Breast epithelium (tissue), 4 donors: ENCODE measurements at regions not wholly inside any gene's neighbourhood (a gene's known extent, or its start where the extent isn't known, plus 50 kb on each side); places are given as distances from the start of the nearest gene placed in this dataset.
"Not testable (repeated sequence)": the region's sequence is repeated elsewhere in the genome, so short reads cannot be mapped to it uniquely, and the experiment has no call there.

Experiments
- DNase-seq, 2 donors: peaks; one replicate each; pipeline ENCODE4 v3.0.0-alpha.2; 2019; ENCODE audit warnings: low spot score in 2 of 2
- H3K27ac ChIP-seq, 2 donors: fragments of 200-600 bp; sonication (generic) in 1 of 2; one replicate each; pipeline ENCODE4 v1.5.1; 2016 to 2019; ENCODE audit warnings: mild to moderate bottlenecking in 1 of 2
- H3K27me3 ChIP-seq, 2 donors: fragments of 200-600 bp; sonication (generic) in 1 of 2; one replicate each; pipeline versions ENCODE4 v1.5.1 to v1.6.0; 2017 to 2019; ENCODE audit warnings: control low read depth in 1 of 2, mild to moderate bottlenecking in 1 of 2
- H3K36me3 ChIP-seq: fragments of 200-600 bp; one replicate; pipeline ENCODE4 v1.5.1; 2019
- H3K4me1 ChIP-seq, 2 donors: fragments of 200-600 bp; sonication (generic); one replicate each; pipeline ENCODE4 v1.5.1; 2016 to 2019; ENCODE audit warnings: control low read depth in 1 of 2
- H3K4me3 ChIP-seq, 3 donors: fragments of 200-600 bp; sonication (generic); 1 replicate in 2 of 3; 2 replicates in 1 of 3; pipeline ENCODE4 v1.5.1; 2016 to 2019; ENCODE audit warnings: mild to moderate bottlenecking in 3 of 3, moderate library complexity in 2 of 3
- H3K9me3 ChIP-seq, 2 donors: fragments of 200-600 bp; sonication (generic) in 1 of 2; one replicate each; pipeline ENCODE4 v1.5.1; 2016 to 2019; ENCODE audit warnings: control low read depth in 1 of 2
- POLR2A ChIP-seq: fragments of 450-650 bp; IDR thresholded peaks from one replicate; pipeline ENCODE4 v1.6.1; 2016; ENCODE audit warnings: antibody characterized with exemption, mild to moderate bottlenecking, moderate library complexity
- POLR2AphosphoS5 ChIP-seq, 3 donors: sonication (generic); formaldehyde crosslinking; IDR thresholded peaks; one replicate each; pipeline ENCODE4 v1.6.1; 2017; ENCODE audit warnings: antibody characterized with exemption in 3 of 3
- intact Hi-C: fragments of 100-400 bp; cut with DNase I; formaldehyde crosslinking; loops from one replicate; pipeline ENCODE4 v1.15.1; 2023; ENCODE audit warnings: low total_unique reads
- TF ChIP-seq, protein P1 (sequence below), 3 donors: fragments of 450-650 bp; IDR thresholded peaks; one replicate each; pipeline ENCODE4 v1.5.1; 2016 to 2017; ENCODE audit warnings: antibody characterized with exemption in 3 of 3, mild to moderate bottlenecking in 3 of 3, moderate library complexity in 3 of 3

DNA sequence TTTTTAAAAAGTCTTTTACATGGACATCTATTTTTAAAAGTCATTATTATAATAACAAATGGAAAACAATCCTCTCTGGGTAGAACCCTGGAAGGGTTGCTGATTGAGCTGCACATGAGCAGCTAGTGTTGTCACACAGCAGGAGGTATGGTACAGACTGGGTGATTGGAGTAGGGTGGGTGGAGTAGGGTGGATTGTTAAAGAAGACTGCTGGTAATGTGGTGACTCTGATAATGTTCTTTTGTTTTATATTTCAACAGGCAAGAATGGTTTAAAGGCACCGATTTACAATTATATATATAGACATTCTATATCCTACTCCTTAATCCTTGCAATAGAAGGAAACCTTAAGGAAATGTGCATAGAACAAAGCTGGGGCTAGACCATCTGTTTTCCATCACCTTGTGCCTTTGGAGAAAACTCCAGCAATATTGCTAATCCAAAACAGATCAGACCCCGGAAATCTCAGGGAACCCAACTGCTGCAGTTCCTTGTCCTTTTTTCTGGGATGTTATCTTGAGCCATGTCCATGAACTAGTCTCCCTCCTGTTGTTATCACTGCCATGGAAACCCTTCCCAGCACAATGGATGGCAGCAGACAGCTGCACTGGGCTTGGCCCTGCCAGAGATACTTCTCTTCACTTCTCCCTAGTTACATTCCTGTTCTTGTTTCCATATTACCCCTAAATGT lies 129.7 kb downstream of the YIPF5 start:
- Histone ChIP-seq H3K4me3 (no peak overlapping the region), H3K27ac (no peak overlapping the region)
- no peak for TF ChIP-seq POLR2A
- no peak for TF ChIP-seq POLR2AphosphoS5 (IDR thresholded peaks at IDR 0.05)

DNA sequence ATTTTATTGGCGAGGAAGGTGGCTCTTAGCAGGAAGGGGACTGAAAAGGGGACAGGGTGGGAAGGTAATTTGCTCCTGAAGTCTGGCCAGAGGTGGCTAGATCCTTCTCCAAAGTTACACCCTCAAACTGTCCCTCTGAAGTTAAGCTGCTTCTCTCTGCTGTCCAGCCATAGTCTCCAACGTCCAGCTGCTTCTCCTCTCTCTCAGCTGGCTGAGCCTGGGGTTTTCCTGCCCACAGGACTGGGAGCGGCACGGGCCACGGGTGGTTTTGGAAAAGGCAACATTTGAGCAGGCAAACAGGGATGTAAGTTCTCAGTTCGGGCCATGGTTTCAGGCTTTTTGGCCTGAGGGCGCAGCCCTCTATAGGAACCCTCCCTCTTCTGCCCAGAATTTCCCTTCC lies 128.3 kb downstream of the YIPF5 start:
- no peak overlapping the region for H3K27ac ChIP-seq
- DNase-seq, result no peak
- H3K36me3 ChIP-seq, result no peaks in the 10 kb centered on the region
- H3K27me3 ChIP-seq, result no peaks in the 10 kb centered on the region
- no peaks in the 10 kb centered on the region for H3K9me3 ChIP-seq
- no peaks in the 10 kb centered on the region for H3K4me1 ChIP-seq
- H3K4me3 ChIP-seq, result no peak overlapping the region
- intact Hi-C loops, result no loop called here
- no peak for TF ChIP-seq POLR2A
- TF ChIP-seq, protein P1, sequence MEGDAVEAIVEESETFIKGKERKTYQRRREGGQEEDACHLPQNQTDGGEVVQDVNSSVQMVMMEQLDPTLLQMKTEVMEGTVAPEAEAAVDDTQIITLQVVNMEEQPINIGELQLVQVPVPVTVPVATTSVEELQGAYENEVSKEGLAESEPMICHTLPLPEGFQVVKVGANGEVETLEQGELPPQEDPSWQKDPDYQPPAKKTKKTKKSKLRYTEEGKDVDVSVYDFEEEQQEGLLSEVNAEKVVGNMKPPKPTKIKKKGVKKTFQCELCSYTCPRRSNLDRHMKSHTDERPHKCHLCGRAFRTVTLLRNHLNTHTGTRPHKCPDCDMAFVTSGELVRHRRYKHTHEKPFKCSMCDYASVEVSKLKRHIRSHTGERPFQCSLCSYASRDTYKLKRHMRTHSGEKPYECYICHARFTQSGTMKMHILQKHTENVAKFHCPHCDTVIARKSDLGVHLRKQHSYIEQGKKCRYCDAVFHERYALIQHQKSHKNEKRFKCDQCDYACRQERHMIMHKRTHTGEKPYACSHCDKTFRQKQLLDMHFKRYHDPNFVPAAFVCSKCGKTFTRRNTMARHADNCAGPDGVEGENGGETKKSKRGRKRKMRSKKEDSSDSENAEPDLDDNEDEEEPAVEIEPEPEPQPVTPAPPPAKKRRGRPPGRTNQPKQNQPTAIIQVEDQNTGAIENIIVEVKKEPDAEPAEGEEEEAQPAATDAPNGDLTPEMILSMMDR (IDR thresholded peaks at IDR 0.05), result no peak
- TF ChIP-seq POLR2AphosphoS5 (IDR thresholded peaks at IDR 0.05), result no peak

More for the DNA sequence above, 129.7 kb downstream of the YIPF5 start:
- H3K4me1 ChIP-seq, result no peaks in the 10 kb centered on the region
- no peak for DNase-seq
- intact Hi-C loops, result no loop called here
- no peaks in the 10 kb centered on the region for H3K9me3 ChIP-seq
- no peaks in the 10 kb centered on the region for H3K27me3 ChIP-seq
- H3K36me3 ChIP-seq, result no peaks in the 10 kb centered on the region

DNA sequence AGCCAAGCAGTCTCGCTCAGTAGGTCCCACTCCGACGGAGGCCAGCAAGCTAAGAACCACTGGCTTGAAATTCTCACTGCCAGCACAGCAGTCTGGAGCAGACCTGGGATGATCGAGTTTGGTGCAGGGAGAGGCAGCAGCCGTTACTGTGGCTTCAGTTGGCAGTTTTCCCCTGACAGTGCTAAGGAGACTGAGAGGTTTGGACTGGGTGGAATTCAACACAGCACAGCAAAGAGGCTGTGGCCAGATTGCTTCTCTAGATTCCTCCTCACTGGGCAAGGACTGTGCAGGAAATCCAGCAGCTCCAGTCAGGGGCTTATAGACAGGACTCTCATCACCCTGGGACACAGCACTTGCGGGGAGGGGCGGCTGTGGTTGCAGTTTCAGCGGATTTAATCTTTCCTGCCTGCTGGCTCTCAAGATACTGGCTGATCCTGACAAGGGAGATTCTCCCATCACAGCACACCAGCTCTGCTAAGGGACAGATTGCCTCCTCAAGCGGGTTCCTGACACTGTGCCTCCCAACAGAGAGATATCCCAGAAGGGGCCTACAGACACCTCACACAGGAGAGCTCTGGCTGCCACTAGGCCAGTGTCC lies 122.1 kb downstream of the YIPF5 start:
- H3K4me3 ChIP-seq, result no peak overlapping the region
- H3K36me3 ChIP-seq, result no peaks in the 10 kb centered on the region
- no peak for DNase-seq
- no peaks in the 10 kb centered on the region for H3K9me3 ChIP-seq
- TF ChIP-seq, protein P1 (IDR thresholded peaks at IDR 0.05), result no peak
- TF ChIP-seq POLR2A, result no peak
- no peak for TF ChIP-seq POLR2AphosphoS5 (IDR thresholded peaks at IDR 0.05)
- H3K27ac ChIP-seq, result no peak overlapping the region
- H3K27me3 ChIP-seq, result no peaks in the 10 kb centered on the region
- intact Hi-C loops, result no loop called here
- no peaks in the 10 kb centered on the region for H3K4me1 ChIP-seq

DNA sequence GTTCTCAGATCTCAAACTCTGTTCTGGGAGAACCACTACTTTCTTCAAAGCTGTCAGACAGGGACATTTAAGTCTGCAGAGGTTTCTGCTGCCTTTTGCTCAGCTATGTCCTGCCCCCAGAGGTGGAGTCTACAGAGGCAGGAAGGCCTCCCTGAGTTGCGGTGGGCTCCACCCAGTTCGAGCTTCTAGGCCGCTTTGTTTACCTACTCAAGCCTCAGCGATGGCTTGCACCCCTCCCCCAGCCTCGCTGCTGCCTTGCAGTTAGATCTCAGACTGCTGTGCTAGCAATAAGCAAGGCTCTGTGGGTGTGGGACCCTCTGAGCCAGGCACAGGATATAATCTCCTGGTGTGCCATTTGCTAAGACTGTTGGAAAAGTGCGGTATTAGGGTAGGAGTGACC lies 115.1 kb downstream of the YIPF5 start:
- H3K4me1 ChIP-seq, H3K27me3 ChIP-seq, DNase-seq, intact Hi-C loops, H3K27ac ChIP-seq, H3K4me3 ChIP-seq, H3K36me3 ChIP-seq: not testable (repeated sequence)
- peaks cover 7 to 14% of the 10 kb centered on the region in 2 donors for H3K9me3 ChIP-seq

DNA sequence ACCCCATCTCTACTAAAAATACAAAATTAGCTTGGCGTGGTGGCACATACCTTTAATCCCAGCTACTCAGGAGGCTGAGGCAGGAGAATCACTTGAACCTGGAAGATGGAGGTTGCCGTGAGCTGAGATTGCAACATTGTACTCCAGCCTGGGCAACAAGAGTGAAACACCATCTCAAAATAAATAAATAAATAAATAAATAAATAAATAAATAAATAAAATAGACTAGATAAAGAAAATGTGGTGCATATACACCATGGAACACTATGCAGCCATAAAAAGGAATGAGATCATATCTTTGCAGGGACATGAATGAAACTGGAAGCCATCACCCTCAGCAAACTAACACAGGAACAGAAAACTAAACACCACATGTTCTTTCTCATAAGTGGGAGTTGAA lies 110.4 kb downstream of the YIPF5 start:
- not testable (repeated sequence) for H3K27me3 ChIP-seq, DNase-seq

DNA sequence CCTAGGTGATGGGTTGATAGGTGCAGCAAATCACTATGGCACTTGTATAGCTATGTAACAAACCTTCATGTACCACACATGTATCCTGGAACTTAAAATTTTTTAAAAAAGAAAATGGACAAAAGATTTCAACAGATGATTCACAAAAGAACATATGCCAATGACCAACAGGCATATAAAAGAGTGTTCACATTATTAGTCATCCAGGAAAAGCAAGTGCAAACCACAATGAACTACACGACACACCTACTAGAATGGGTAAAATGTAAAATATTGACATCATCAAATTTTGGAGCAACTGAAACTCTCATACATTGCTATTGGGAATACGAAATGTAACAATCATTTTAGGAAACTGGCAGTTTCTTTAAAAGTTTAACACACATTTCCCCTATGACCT lies 109.9 kb downstream of the YIPF5 start:
- TF ChIP-seq POLR2A (no peak), POLR2AphosphoS5 (IDR thresholded peaks at IDR 0.05) (no peak)
- TF ChIP-seq, protein P1 (IDR thresholded peaks at IDR 0.05), result no peak
- no peak overlapping the region for H3K27ac ChIP-seq
- peaks cover 1 to 4% of the 10 kb centered on the region in 2 donors for H3K9me3 ChIP-seq
- no peaks in the 10 kb centered on the region for H3K27me3 ChIP-seq
- H3K4me3 ChIP-seq, result no peak overlapping the region
- H3K36me3 ChIP-seq, result no peaks in the 10 kb centered on the region
- H3K4me1 ChIP-seq, result no peaks in the 10 kb centered on the region
- no peak for DNase-seq
- intact Hi-C loops, result no loop called here

More for the DNA sequence above, 110.4 kb downstream of the YIPF5 start:
- H3K27ac ChIP-seq, H3K36me3 ChIP-seq, H3K4me3 ChIP-seq, intact Hi-C loops, H3K9me3 ChIP-seq, H3K4me1 ChIP-seq: not testable (repeated sequence)
